Nephron (organoid): ENCODE measurements at regions not wholly inside any gene's neighbourhood (a gene's known extent, or its start where the extent isn't known, plus 50 kb on each side); places are given as distances from the start of the nearest gene placed in this dataset.
"Not testable (repeated sequence)": the region's sequence is repeated elsewhere in the genome, so short reads cannot be mapped to it uniquely, and the experiment has no call there.

Source experiments
- H3K27ac Mint-ChIP-seq, 3 experiments: 2 replicates each; pipeline ENCODE4 v1.8.0; 2020; ENCODE audit warnings: mixed read lengths in 3 of 3, mild to moderate bottlenecking in 2 of 3, moderate library complexity in 1 of 3
- H3K27me3 Mint-ChIP-seq: 2 replicates; pipeline ENCODE4 v1.8.0; 2021; ENCODE audit warnings: low read depth, mild to moderate bottlenecking, moderate library complexity, mixed read lengths
- H3K36me3 Mint-ChIP-seq: 2 replicates; pipeline ENCODE4 v1.8.0; 2020; ENCODE audit warnings: low read depth, mixed read lengths
- H3K4me1 Mint-ChIP-seq: 2 replicates; pipeline ENCODE4 v1.8.0; 2020; ENCODE audit warnings: mixed read lengths
- H3K4me3 Mint-ChIP-seq, 3 experiments: 2 replicates each; pipeline ENCODE4 v1.8.0; 2020; ENCODE audit warnings: mild to moderate bottlenecking in 3 of 3, mixed read lengths in 3 of 3, moderate library complexity in 2 of 3
- H3K9me3 Mint-ChIP-seq: 2 replicates; pipeline ENCODE4 v1.8.0; 2020; ENCODE audit warnings: mixed read lengths
- CTCF ChIP-seq, 3 experiments: fragments of 200-600 bp; sonication (generic); IDR thresholded peaks; one replicate each; pipeline ENCODE4 v1.5.0; 2021; ENCODE audit warnings: antibody characterized with exemption in 3 of 3; ENCODE audit not compliant: unreplicated experiment in 3 of 3

DNA sequence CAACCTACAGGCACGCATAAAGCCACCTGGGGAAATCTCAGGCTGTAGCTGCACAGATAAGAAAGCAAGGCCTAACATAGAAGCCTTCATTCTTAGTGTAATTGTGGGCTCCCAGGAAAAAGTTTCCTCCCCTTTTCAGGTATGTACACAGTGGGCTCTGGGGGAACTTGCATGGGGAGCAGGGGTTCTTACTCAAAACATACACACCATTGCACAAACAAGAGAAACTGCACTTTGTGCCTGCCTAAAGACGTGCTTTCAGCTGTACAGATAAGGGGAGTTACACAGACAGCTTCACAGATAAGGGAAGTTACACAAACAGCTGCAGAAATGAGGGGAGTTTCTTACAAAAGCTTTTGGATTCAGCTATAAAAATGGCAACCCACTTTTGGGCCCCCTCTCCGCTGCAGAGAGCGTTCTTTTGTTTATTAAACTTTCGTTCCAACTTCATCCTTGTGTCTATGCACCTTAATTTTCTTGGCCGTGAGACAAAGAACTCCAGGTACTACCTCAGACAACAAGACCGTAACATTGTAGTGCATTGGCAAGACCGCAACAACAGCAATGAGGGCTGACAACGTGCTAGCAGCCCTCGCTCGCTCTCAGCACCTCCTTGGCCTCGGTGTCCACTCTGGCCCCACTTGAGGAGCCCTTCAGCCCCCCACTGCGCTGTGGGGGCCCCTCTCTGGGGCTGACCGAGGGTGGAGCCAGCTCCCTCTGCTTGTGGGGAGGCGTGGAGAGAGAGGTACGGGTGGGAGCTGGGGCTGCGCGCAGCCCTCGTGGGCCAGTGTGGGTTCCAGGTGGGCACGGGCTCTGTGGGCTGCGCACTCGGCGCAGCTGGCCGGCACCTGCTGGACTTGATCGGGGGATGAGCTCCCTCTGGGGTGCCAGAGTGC, 317.5 kb downstream of the RAPGEF2 start:
- H3K27me3 Mint-ChIP-seq = peaks cover 4% of the 10 kb centered on the region
- no peak for TF ChIP-seq CTCF (IDR thresholded peaks at IDR 0.05; ENCODE audit: unreplicated experiment in 3 of 3)
- peaks cover 9% of the 10 kb centered on the region for H3K9me3 Mint-ChIP-seq
- no peaks in the 10 kb centered on the region for H3K36me3 Mint-ChIP-seq
- H3K4me3 Mint-ChIP-seq = no peak overlapping the region
- H3K4me1 Mint-ChIP-seq = peaks cover 6% of the 10 kb centered on the region
- H3K27ac Mint-ChIP-seq = no peak overlapping the region

- not testable (repeated sequence) for H3K27ac Mint-ChIP-seq, H3K4me3 Mint-ChIP-seq, H3K4me1 Mint-ChIP-seq, H3K27me3 Mint-ChIP-seq, H3K9me3 Mint-ChIP-seq, H3K36me3 Mint-ChIP-seq
Observed at GRCh38 chr4:159421058-159421419, 318.2 kb downstream of the RAPGEF2 start.

DNA sequence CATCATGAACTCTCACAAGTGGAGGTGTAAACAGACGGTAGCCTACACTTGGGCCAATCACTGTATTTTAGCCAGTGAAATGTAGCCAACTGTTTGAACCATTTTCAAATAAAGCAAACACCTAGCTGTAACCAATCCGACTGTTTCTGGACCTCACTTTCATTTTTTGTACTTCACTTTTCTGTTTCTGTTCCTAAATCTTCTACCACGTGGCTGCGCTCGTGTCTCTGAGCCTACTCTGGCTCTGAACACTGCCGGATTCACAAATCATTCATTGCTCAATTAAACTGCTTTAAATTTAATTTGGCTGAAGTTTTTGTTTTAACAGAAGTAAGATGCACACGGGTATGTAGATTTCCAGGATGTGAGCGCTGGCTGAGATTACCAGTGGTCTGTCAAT, 319.1 kb downstream of the RAPGEF2 start:
- Mint-ChIP-seq H3K4me3 (no peak overlapping the region), H3K9me3 (peaks cover 9% of the 10 kb centered on the region), H3K27me3 (no peaks in the 10 kb centered on the region), H3K36me3 (no peaks in the 10 kb centered on the region), H3K4me1 (peaks cover 5% of the 10 kb centered on the region), H3K27ac (no peak overlapping the region)
- no peak for TF ChIP-seq CTCF (IDR thresholded peaks at IDR 0.05; ENCODE audit: unreplicated experiment in 3 of 3)

DNA sequence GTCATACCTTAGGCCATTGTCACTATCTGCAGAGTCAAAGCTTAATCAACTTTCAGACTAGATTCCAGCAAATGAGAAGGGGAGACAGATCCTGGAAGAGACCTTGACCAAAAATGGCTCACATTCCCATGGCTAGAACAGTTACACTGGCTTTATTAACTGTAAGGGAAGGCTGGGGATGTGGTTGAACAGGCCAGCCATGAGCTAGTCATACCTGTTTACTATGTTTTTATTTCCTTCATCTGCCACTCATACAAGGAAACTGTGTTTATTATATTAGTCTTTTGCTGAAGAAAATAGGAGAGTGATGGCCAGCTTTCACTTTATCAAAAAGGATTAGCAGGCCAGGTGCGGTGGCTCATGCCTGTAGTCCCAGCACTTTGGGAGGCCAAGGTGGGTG, 319.7 kb downstream of the RAPGEF2 start:
- Mint-ChIP-seq H3K27me3 (no peaks in the 10 kb centered on the region), H3K4me3 (no peak overlapping the region), H3K36me3 (no peaks in the 10 kb centered on the region), H3K9me3 (peaks cover 5% of the 10 kb centered on the region), H3K4me1 (no peaks in the 10 kb centered on the region), H3K27ac (no peak overlapping the region)
- no peak for TF ChIP-seq CTCF (IDR thresholded peaks at IDR 0.05; ENCODE audit: unreplicated experiment in 3 of 3)

DNA sequence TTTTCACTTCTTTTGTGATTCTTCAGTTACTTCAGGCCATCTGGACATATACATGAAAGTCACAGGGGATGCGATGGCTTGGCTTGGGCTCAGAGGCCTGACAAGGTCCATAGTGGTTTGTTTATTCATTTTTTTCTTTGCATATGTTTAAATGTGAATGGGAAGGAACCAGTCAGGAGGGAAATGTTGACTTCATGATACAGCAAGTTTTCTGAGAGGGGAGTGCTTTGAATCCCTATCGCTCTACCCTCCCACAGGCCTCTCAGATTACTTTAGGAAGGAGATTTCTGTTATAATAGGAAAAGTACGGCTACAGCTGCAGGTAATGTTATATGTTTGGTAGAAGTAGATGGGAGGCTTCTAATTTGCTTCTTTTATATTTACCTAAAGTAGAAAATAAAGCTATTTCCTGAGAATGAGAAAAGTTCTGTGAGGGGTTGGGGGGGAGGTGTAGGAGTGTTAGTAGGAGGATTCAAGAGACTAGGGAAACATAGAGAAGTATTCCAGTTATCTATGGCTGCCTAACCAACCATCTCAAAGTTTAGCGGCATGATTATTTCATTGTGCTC, 322.9 kb downstream of the RAPGEF2 start:
- Mint-ChIP-seq H3K4me3 (no peak overlapping the region), H3K27me3 (no peaks in the 10 kb centered on the region), H3K4me1 (peaks cover 12% of the 10 kb centered on the region), H3K27ac (no peak overlapping the region), H3K9me3 (no peaks in the 10 kb centered on the region), H3K36me3 (no peaks in the 10 kb centered on the region)
- TF ChIP-seq CTCF (IDR thresholded peaks at IDR 0.05; ENCODE audit: unreplicated experiment in 3 of 3) = no peak

DNA sequence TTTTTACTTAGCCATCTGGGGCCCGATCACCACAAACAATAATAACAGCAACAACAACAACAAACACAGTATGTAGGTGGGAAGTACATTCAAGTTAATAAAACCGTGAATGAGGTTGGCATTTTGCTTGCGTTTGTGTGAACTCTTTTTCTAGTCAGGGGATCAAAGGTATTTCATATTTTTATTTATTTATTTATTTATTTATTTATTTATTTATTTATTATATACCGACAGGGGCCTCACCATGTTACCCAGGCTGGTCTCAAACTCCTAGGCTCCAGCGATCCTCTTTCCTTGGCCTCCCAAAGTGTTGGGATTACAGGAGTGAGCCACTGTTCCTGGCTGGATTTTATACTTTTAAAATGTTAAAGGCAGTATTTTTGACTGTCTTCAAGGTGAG, 325.4 kb downstream of the RAPGEF2 start:
- Mint-ChIP-seq H3K27me3 (peaks cover 3% of the 10 kb centered on the region), H3K36me3 (no peaks in the 10 kb centered on the region), H3K4me3 (no peak overlapping the region), H3K4me1 (peaks cover 12% of the 10 kb centered on the region), H3K9me3 (no peaks in the 10 kb centered on the region), H3K27ac (no peak overlapping the region)
- TF ChIP-seq CTCF (IDR thresholded peaks at IDR 0.05; ENCODE audit: unreplicated experiment in 3 of 3) = no peak
